Activated CD8-positive, alpha-beta T cell treated with anti-CD3 and anti-CD28 coated beads for 36 hours (primary cell): ENCODE measurements at regions not wholly inside any gene's neighbourhood (a gene's known extent, or its start where the extent isn't known, plus 50 kb on each side); places are given as distances from the start of the nearest gene placed in this dataset. TPM values are rescaled to one million over a fixed set of nuclear protein-coding genes. Genes with fewer than 3 reads are reported as not detected.

Experiments used
- ATAC-seq: fragments of 200-7000 bp; cut with Tn5 transposase; one replicate; pipeline ENCODE4 v1.10.0; 2021; ENCODE audit warnings: mild to moderate bottlenecking, moderate library complexity
- CTCF ChIA-PET: fragments of 350-600 bp; sonication (Branson Sonifier 250); formaldehyde crosslinking; loops from one replicate; lab custom pipeline; 2021; ENCODE audit warnings: antibody characterized with exemption; lab: Charles Lee
- POLR2A ChIA-PET: fragments of 350-600 bp; sonication (Branson Sonifier 250); formaldehyde crosslinking; loops from one replicate; lab custom pipeline; 2021; ENCODE audit warnings: antibody characterized with exemption; lab: Charles Lee
- DNase-seq: peaks from one replicate; pipeline ENCODE4 v3.0.0-alpha.2; 2020
- H3K27ac Mint-ChIP-seq: one replicate; pipeline ENCODE4 v1.8.0; 2021; ENCODE audit warnings: mild to moderate bottlenecking, mixed read lengths
- H3K27me3 Mint-ChIP-seq: one replicate; pipeline ENCODE4 v1.8.0; 2021; ENCODE audit warnings: mixed read lengths
- H3K36me3 Mint-ChIP-seq: one replicate; pipeline ENCODE4 v1.8.0; 2021; ENCODE audit warnings: low read depth, mixed read lengths
- H3K4me1 Mint-ChIP-seq: one replicate; pipeline ENCODE4 v1.8.0; 2021; ENCODE audit warnings: low read depth, mixed read lengths
- H3K4me3 Mint-ChIP-seq: one replicate; pipeline ENCODE4 v1.8.0; 2021; ENCODE audit warnings: mild to moderate bottlenecking, moderate library complexity, mixed read lengths
- H3K9me3 Mint-ChIP-seq: one replicate; pipeline ENCODE4 v1.8.0; 2021; ENCODE audit warnings: mixed read lengths
- intact Hi-C: fragments of 100-400 bp; cut with micrococcal nuclease; formaldehyde crosslinking; loops from one replicate; pipeline ENCODE4 v1.10.0; 2022
- microRNA-seq: library from miRNA; unstranded; fragments of <30 nt; microRNA quantifications from one replicate; pipeline ENCODE4 v1.2.0, GENCODE V29; 2022; ENCODE audit warnings: borderline microRNAs expressed, borderline replicate concordance
- TF ChIP-seq, protein P1 (sequence below): fragments of 200-600 bp; IDR thresholded peaks from one replicate; pipeline ENCODE4 v1.8.0; 2022; ENCODE audit warnings: antibody characterized with exemption, mild to moderate bottlenecking

DNA sequence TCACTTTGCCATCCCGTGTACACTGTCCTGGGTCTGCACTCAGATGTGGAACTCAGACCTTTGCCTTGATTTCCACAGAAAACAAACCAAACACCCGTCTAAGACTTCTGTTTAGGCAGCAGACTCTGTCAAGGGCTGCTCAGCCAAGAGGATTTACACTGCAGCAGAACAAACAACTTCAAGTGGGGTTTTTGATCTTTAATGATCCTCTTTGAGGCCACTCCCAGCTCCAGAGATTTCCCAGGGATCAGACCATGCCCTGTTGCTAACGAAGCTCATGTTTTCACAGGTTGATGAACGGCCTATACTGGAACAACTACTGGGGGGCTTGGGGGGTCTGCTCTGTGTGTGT, 52.5 kb upstream of the LGALSL start:
- CTCF ChIA-PET: interaction anchor here (0.8 to 1.6 kb wide), 4 partner anchors 10 to 71 kb away, joined by 3 to 4 read pairs (median 3); no protein-coding TSS in a partner anchor
- H3K27me3 Mint-ChIP-seq: no peaks in the 10 kb centered on the region
- POLR2A ChIA-PET: interaction anchor here (0.6 kb wide), 1 partner anchor 79 kb away, joined by 3 read pairs; no protein-coding TSS in a partner anchor

DNA sequence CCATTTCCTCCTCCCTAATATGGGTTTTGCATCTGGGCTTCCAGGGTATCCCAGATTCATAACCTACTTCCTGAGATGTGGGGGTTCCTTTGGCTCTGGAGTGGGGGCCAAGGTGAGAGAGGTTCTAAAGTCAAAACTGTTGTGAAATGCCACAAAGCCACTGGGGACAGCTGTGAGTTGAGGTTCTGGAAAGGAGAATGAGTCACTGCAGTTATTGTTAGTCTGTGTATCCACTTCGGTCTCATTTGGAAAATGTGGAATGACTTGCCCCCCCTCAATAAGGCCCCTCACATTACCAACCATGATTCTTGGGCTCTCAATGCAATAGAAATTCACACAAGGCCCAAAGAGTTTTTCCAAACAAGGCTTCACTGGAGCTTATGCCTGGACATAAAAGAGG, 51.1 kb upstream of the LGALSL start:
- DNase-seq: no peak
- Mint-ChIP-seq H3K27me3 (no peaks in the 10 kb centered on the region), H3K9me3 (no peaks in the 10 kb centered on the region), H3K36me3 (no peaks in the 10 kb centered on the region), H3K4me3 (no peak overlapping the region), H3K27ac (no peak overlapping the region), H3K4me1 (no peaks in the 10 kb centered on the region)
- no peak for ATAC-seq
- POLR2A ChIA-PET: interaction anchor here (0.7 kb wide), 1 partner anchor 56 kb away, joined by 4 read pairs; no protein-coding TSS in a partner anchor
- CTCF ChIA-PET: interaction anchor here (0.9 to 1.2 kb wide), 2 partner anchors 85 to 120 kb away, joined by 3 to 5 read pairs; no protein-coding TSS in a partner anchor
- TF ChIP-seq, protein P1, sequence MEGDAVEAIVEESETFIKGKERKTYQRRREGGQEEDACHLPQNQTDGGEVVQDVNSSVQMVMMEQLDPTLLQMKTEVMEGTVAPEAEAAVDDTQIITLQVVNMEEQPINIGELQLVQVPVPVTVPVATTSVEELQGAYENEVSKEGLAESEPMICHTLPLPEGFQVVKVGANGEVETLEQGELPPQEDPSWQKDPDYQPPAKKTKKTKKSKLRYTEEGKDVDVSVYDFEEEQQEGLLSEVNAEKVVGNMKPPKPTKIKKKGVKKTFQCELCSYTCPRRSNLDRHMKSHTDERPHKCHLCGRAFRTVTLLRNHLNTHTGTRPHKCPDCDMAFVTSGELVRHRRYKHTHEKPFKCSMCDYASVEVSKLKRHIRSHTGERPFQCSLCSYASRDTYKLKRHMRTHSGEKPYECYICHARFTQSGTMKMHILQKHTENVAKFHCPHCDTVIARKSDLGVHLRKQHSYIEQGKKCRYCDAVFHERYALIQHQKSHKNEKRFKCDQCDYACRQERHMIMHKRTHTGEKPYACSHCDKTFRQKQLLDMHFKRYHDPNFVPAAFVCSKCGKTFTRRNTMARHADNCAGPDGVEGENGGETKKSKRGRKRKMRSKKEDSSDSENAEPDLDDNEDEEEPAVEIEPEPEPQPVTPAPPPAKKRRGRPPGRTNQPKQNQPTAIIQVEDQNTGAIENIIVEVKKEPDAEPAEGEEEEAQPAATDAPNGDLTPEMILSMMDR: no peak
- intact Hi-C loops: no loop called here

More for the DNA sequence above, 52.5 kb upstream of the LGALSL start:
- DNase-seq: no peak
- no peak overlapping the region for H3K27ac Mint-ChIP-seq
- ATAC-seq: no peak
- H3K4me3 Mint-ChIP-seq: no peak overlapping the region
- intact Hi-C loops: no loop called here
- H3K9me3 Mint-ChIP-seq: no peaks in the 10 kb centered on the region
- TF ChIP-seq, protein P1: no peak
- no peaks in the 10 kb centered on the region for H3K4me1 Mint-ChIP-seq
- H3K36me3 Mint-ChIP-seq: no peaks in the 10 kb centered on the region

DNA sequence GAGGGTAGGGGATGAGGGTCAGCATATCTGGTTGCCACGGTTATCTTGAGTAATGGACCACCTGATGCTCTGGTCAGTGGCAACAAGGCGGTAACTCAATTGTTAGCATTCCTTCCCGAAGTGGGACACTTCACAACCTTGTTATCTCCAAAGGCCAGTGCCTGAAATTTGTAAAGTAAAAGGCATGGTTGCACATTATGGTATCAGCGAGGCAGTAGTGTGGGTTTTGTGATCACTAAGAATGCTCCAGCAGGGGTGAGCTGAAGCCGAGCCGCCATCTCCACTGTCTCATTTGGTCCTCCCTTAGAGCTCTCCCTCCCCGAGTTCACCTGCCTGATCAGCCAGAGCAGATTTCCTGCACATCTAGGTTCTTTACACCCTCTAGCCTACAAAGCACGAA, 50.5 kb upstream of the LGALSL start:
- Mint-ChIP-seq H3K4me3 (no peak overlapping the region), H3K9me3 (no peaks in the 10 kb centered on the region), H3K36me3 (no peaks in the 10 kb centered on the region), H3K4me1 (no peaks in the 10 kb centered on the region), H3K27ac (no peak overlapping the region), H3K27me3 (no peaks in the 10 kb centered on the region)
- POLR2A ChIA-PET: no interaction called here
- no peak for ATAC-seq
- CTCF ChIA-PET: no interaction called here
- intact Hi-C loops: no loop called here
- TF ChIP-seq, protein P1: no peak
- no peak for DNase-seq

DNA sequence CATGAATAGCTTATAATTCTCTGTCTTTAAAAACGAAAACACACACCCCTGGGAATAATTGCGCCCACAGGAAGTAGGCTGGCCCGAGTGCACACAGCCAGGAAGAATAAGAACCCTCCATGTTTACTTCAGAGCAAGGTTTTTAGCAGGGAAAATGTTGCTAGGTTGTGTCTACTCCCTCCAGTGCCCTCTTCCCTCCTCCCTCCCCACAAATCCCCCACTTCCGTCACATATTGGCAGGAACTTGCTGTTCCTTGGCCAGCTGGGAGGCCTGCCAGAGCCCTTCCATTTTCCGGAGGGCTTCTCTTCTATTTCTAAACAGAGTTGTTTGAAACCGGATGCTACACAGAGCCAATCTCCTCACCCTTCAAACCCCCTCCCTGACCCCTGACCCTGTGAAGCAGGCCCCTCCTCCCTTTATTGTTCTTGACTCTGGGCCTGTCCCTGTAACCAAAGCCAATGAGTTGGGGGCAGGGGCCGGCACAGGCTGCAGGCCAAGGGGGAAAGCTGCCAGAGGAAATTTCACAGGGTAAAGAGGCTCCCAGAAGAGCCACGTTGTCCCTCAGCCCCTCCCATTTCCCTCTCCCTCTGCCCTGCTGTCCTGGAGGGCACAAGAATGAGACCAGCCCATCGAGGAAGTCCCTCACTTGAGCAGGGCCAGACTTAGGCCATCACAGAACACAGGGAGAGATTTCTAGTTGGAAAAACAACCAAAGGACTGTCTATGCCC, 49.8 kb upstream of the LGALSL start:
- no peak overlapping the region for H3K27ac Mint-ChIP-seq
- DNase-seq: no peak
- CTCF ChIA-PET: no interaction called here

More for the DNA sequence above, 49.8 kb upstream of the LGALSL start:
- TF ChIP-seq, protein P1: no peak
- POLR2A ChIA-PET: no interaction called here
- no peak for ATAC-seq
- intact Hi-C loops: no loop called here
- Mint-ChIP-seq H3K4me1 (no peaks in the 10 kb centered on the region), H3K9me3 (no peaks in the 10 kb centered on the region), H3K36me3 (no peaks in the 10 kb centered on the region), H3K27me3 (peaks cover under 1% of the 10 kb centered on the region), H3K4me3 (no peak overlapping the region)

Small RNAs in the stretch of these regions (microRNA-seq; reads per million reads assigned to microRNA genes)
- gene MIR4433A (not detected), gene MIR4433B (not detected)
